ENCODE measurements at regions not wholly inside any gene's neighbourhood (a gene's known extent, or its start where the extent isn't known, plus 50 kb on each side); places are given as distances from the start of the nearest gene placed in this dataset.

- no peak overlapping the region for H2BK120ac ChIP-seq (ENCODE audit: low read depth, low read length)
- H3K36me3 ChIP-seq (ENCODE audit: control insufficient read depth, insufficient read depth, low read length) = no peaks in the 10 kb centered on the region
- peaks cover 9% of the 10 kb centered on the region for H3K9me3 ChIP-seq (ENCODE audit: control insufficient read depth, insufficient read depth, low read length)
- H3K18ac ChIP-seq (ENCODE audit: low read depth, low read length) = no peak overlapping the region
- H2AK5ac ChIP-seq (ENCODE audit: low read depth, low read length) = no peak overlapping the region
- no peaks in the 10 kb centered on the region for H3K79me1 ChIP-seq (ENCODE audit: low read depth in 1 of 2, low read length in 2 of 2)
- no peak for ATAC-seq (ENCODE audit: low read depth)
- H3K9me1 ChIP-seq (ENCODE audit: insufficient read depth, low read length) = no peaks in the 10 kb centered on the region
- intact Hi-C loops (cut with micrococcal nuclease) (no loop called here), dilution Hi-C loops (cut with HindIII; ENCODE audit: low sequenced_read_pairs, unreplicated experiment) (no loop called here), in situ Hi-C loops (cut with MboI; ENCODE audit: low sequenced_read_pairs) (no loop called here)
- no peak overlapping the region for H3K27ac ChIP-seq (ENCODE audit: insufficient read depth, low read length)
- H3K23ac ChIP-seq (ENCODE audit: low read depth, low read length) = no peak overlapping the region
- no peak overlapping the region for H3K4ac ChIP-seq (ENCODE audit: low read depth, low read length)
- CTCF ChIA-PET = no interaction called here
- no peaks in the 10 kb centered on the region for H3K27me3 ChIP-seq (ENCODE audit: control insufficient read depth, insufficient read depth, low read length)
- POLR2A ChIA-PET (ENCODE audit: unreplicated experiment) = no interaction called here
- H2BK20ac ChIP-seq (ENCODE audit: low read depth, low read length) = no peak overlapping the region
- H4K5ac ChIP-seq (ENCODE audit: low read depth, low read length) = no peak overlapping the region
- H4K91ac ChIP-seq (ENCODE audit: insufficient read depth, low read depth, low read length) = no peak overlapping the region
- no TSS peak for BruUV-seq (replicated peaks)
- no peak overlapping the region for H3K14ac ChIP-seq (replicated peaks; ENCODE audit: low read depth, low read length)
- no peak overlapping the region for H3K4me2 ChIP-seq (ENCODE audit: low read depth, low read length)
- H3K4me3 ChIP-seq (ENCODE audit: insufficient read depth, low read depth, low read length) = no peak overlapping the region
- H2AK9ac ChIP-seq (replicated peaks; ENCODE audit: low read depth, low read length, poor library complexity) = no peak overlapping the region
- H2BK5ac ChIP-seq (ENCODE audit: low read depth, low read length, poor library complexity, severe bottlenecking) = no peak overlapping the region
- no CpG with 5 or more reads among the region's 4 CpGs for WGBS, 2 experiments (ENCODE audit: extremely low coverage in 2 of 2, insufficient read length in 1 of 2)
- H4K20me1 ChIP-seq (ENCODE audit: insufficient read depth, low read length) = no peaks in the 10 kb centered on the region
- no peak overlapping the region for H3K56ac ChIP-seq (ENCODE audit: extremely low read depth, insufficient read depth, low read length)
- no peak for DNase-seq
- no peaks in the 10 kb centered on the region for H3K4me1 ChIP-seq (ENCODE audit: control insufficient read depth, insufficient read depth, low read length)
- no peak overlapping the region for H3K9ac ChIP-seq (ENCODE audit: low read depth, low read length)
- no peak overlapping the region for H4K8ac ChIP-seq (ENCODE audit: low read depth in 2 of 2, low read length in 2 of 2)
- H2AFZ ChIP-seq (replicated peaks; ENCODE audit: low read length, poor library complexity) = no peak overlapping the region
- TF ChIP-seq MAZ (IDR thresholded peaks at IDR 0.05; ENCODE audit: borderline replicate concordance, low read depth, low read length) (no peak), RFX5 (IDR thresholded peaks at IDR 0.05; ENCODE audit: low read depth, low read length) (no peak), SMC3 (IDR thresholded peaks at IDR 0.05; ENCODE audit: low read depth, low read length) (no peak), CTCF (conservative IDR thresholded peaks at IDR 0.05; ENCODE audit: low read depth, low read length) (no peak), MAFK (IDR thresholded peaks at IDR 0.05; ENCODE audit: low read depth, low read length) (no peak), MXI1 (IDR thresholded peaks at IDR 0.05; ENCODE audit: borderline replicate concordance, low read depth, low read length) (no peak), USF2 (IDR thresholded peaks at IDR 0.05; ENCODE audit: low read depth, low read length) (no peak)
- no peak overlapping the region for H2BK15ac ChIP-seq (ENCODE audit: low read depth, low read length)
These were observed 81.6 kb upstream of the OPRM1 start for GRCh38 chr6:153957394-153957793.
